PC-3 (cell line): ENCODE measurements at regions not wholly inside any gene's neighbourhood (a gene's known extent, or its start where the extent isn't known, plus 50 kb on each side); places are given as distances from the start of the nearest gene placed in this dataset.

Experiments used
- CTCF ChIP-seq: fragments of 300-600 bp; sonication (generic); conservative IDR thresholded peaks from 2 replicates; pipeline ENCODE4 v1.5.1; 2017; ENCODE audit warnings: antibody characterized with exemption, low read depth, mild to moderate bottlenecking, low read length
- EZH2 ChIP-seq: fragments of 300-600 bp; sonication (generic); IDR thresholded peaks from one replicate; pipeline ENCODE4 v1.6.1; 2017; ENCODE audit warnings: antibody characterized with exemption, mild to moderate bottlenecking, low read length; ENCODE audit not compliant: unreplicated experiment

- TF ChIP-seq EZH2 (no peak), CTCF (no peak)
These were observed 978.8 kb upstream of the CDH9 start for GRCh38 chr5:28017178-28017577.
